ENCODE measurements at regions not wholly inside any gene's neighbourhood (a gene's known extent, or its start where the extent isn't known, plus 50 kb on each side); places are given as distances from the start of the nearest gene placed in this dataset.

DNA sequence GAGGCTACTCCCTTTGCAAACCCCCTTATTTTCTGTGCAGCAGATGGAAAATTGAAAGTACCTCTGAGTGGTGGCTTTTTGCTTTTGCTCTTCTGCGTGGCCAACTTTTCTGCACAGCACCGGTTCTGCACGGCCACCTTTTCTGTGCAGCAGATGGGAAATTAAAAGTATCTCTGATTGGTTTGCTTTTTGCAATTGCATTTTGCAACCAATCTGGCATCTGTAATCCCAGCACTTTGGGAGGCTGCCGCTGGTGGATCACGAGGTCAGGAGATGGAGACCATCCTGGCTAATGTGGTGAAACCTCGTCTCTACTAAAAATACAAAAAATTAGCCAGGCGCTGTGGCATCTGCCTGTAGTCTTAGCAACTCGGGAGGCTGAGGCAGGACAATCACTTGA is 79.5 kb upstream of the CHMP2B start:
- Mint-ChIP-seq H3K4me3 (ENCODE audit: unreplicated experiment) (no peak overlapping the region), H3K27me3 (ENCODE audit: unreplicated experiment) (no peaks in the 10 kb centered on the region), H3K27ac (ENCODE audit: unreplicated experiment) (no peak overlapping the region), H3K36me3 (ENCODE audit: unreplicated experiment) (no peaks in the 10 kb centered on the region), H3K4me1 (ENCODE audit: low read depth, unreplicated experiment) (no peaks in the 10 kb centered on the region), H3K9me3 (ENCODE audit: unreplicated experiment) (no peaks in the 10 kb centered on the region)
- no peak for DNase-seq
- TF ChIP-seq, protein P1, sequence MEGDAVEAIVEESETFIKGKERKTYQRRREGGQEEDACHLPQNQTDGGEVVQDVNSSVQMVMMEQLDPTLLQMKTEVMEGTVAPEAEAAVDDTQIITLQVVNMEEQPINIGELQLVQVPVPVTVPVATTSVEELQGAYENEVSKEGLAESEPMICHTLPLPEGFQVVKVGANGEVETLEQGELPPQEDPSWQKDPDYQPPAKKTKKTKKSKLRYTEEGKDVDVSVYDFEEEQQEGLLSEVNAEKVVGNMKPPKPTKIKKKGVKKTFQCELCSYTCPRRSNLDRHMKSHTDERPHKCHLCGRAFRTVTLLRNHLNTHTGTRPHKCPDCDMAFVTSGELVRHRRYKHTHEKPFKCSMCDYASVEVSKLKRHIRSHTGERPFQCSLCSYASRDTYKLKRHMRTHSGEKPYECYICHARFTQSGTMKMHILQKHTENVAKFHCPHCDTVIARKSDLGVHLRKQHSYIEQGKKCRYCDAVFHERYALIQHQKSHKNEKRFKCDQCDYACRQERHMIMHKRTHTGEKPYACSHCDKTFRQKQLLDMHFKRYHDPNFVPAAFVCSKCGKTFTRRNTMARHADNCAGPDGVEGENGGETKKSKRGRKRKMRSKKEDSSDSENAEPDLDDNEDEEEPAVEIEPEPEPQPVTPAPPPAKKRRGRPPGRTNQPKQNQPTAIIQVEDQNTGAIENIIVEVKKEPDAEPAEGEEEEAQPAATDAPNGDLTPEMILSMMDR (IDR thresholded peaks at IDR 0.05; ENCODE audit: partially characterized antibody, unreplicated experiment) = no peak

DNA sequence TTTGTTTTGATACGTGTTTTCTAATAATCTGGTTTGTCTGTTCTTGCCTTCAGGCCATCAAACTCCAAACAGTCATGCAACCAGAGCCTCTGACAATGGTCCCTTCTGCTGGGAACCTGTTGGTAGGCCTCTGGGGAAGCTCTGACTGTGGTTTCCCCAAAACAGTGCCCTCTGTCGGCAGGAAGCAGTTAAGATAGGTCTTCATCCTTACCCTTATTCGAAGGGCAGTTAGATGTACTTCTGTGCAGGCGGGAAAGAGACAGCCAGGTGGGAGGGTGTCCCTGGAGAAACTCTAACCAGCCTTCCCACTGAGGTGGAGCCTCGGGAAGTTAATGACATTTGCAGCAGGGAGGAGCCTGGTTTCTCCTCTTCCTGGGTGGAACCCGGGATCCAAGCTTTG is 81.6 kb upstream of the CHMP2B start:
- H3K9me3 Mint-ChIP-seq (ENCODE audit: unreplicated experiment) = no peaks in the 10 kb centered on the region
- H3K36me3 Mint-ChIP-seq (ENCODE audit: unreplicated experiment) = peaks cover 6% of the 10 kb centered on the region
- TF ChIP-seq, protein P1 (IDR thresholded peaks at IDR 0.05; ENCODE audit: partially characterized antibody, unreplicated experiment) = no peak
- H3K4me1 Mint-ChIP-seq (ENCODE audit: low read depth, unreplicated experiment) = no peaks in the 10 kb centered on the region
- DNase-seq = peak; percentile 17
- H3K27me3 Mint-ChIP-seq (ENCODE audit: unreplicated experiment) = no peaks in the 10 kb centered on the region
- H3K27ac Mint-ChIP-seq (ENCODE audit: unreplicated experiment) = no peak overlapping the region
- H3K4me3 Mint-ChIP-seq (ENCODE audit: unreplicated experiment) = no peak overlapping the region

DNA sequence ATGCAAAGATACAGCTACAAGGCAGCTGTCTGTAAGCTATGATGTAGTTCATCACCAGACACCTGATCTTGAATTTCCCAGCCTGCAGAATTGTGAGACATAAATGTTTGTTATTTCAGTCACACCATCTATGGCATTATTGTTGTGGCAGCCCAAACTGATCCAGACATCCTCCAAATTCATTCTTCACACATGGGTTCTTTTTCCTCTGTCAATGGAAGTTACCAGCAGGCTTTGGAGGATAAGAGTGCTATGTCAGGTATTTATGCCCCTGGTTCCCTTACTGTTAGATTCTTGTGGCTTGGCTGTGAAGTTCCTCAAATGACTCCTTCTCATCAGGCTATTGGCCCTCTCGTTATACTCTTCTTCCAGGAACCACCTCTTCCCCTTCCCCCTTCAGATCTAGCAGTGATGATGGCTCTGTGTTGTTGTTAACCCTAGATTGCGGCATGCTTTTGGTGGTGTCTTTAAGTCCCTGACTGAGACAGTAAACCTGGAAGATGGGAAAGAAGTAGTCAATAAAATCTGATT is 91.0 kb upstream of the CHMP2B start:
- Mint-ChIP-seq H3K27me3 (ENCODE audit: unreplicated experiment) (no peaks in the 10 kb centered on the region), H3K9me3 (ENCODE audit: unreplicated experiment) (no peaks in the 10 kb centered on the region)

DNA sequence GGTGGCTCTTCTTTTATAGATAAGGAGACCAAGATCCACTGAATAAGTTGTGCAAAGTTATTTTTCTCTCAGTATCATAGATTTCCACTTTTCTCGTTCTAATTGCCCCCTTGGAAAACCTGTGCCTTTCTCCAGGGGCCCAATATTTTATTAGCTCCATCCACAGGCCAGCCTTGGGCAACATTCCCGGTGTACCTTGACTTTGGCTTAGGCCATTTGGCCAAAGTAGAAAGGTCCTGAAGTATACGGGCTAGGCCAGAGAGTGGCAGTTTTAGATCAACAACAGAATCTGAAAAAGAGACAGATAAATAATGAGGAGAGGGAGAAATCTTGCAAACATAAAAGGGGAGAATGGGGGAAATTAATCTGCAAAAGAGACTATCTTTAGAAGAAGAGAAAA is 91.7 kb upstream of the CHMP2B start:
- Mint-ChIP-seq H3K27me3 (ENCODE audit: unreplicated experiment) (no peaks in the 10 kb centered on the region), H3K27ac (ENCODE audit: unreplicated experiment) (no peak overlapping the region), H3K4me1 (ENCODE audit: low read depth, unreplicated experiment) (no peaks in the 10 kb centered on the region), H3K4me3 (ENCODE audit: unreplicated experiment) (no peak overlapping the region), H3K9me3 (ENCODE audit: unreplicated experiment) (no peaks in the 10 kb centered on the region), H3K36me3 (ENCODE audit: unreplicated experiment) (no peaks in the 10 kb centered on the region)
- TF ChIP-seq, protein P1 (IDR thresholded peaks at IDR 0.05; ENCODE audit: partially characterized antibody, unreplicated experiment) = no peak
- no peak for DNase-seq

More for the DNA sequence above, 91.0 kb upstream of the CHMP2B start:
- Mint-ChIP-seq H3K4me3 (ENCODE audit: unreplicated experiment) (no peak overlapping the region), H3K27ac (ENCODE audit: unreplicated experiment) (no peak overlapping the region), H3K36me3 (ENCODE audit: unreplicated experiment) (no peaks in the 10 kb centered on the region), H3K4me1 (ENCODE audit: low read depth, unreplicated experiment) (no peaks in the 10 kb centered on the region)
- TF ChIP-seq, protein P1 (IDR thresholded peaks at IDR 0.05; ENCODE audit: partially characterized antibody, unreplicated experiment) = no peak
- no peak for DNase-seq

DNA sequence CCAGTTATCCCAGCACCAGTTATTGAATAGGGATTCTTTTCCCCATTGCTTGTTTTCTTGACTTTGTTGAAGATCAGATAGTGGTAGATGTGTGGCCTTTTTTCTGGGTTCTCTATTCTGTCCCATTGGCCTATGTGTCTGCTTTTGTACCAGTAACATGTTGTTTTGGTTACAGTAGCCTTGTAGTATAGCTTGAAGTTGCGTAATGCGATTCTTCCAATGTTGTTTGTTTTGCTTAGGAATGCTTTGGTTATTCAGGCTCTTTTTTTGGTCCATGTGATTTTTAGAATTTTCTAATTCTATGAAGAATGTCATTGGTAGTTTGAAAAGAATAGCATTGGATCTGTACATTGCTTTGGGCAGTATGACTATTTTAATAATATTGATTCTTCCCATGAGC is 94.3 kb upstream of the CHMP2B start:
- no peak for DNase-seq
- no peak overlapping the region for H3K4me3 Mint-ChIP-seq (ENCODE audit: unreplicated experiment)
- TF ChIP-seq, protein P1 (IDR thresholded peaks at IDR 0.05; ENCODE audit: partially characterized antibody, unreplicated experiment) = no peak

More for the DNA sequence above, 94.3 kb upstream of the CHMP2B start:
- Mint-ChIP-seq H3K27me3 (ENCODE audit: unreplicated experiment) (no peaks in the 10 kb centered on the region), H3K36me3 (ENCODE audit: unreplicated experiment) (no peaks in the 10 kb centered on the region), H3K9me3 (ENCODE audit: unreplicated experiment) (no peaks in the 10 kb centered on the region), H3K27ac (ENCODE audit: unreplicated experiment) (no peak overlapping the region), H3K4me1 (ENCODE audit: low read depth, unreplicated experiment) (no peaks in the 10 kb centered on the region)
